NOMO-1 treated with DMSO at 0.1 percent for 48 hours (cell line): ENCODE measurements at regions not wholly inside any gene's neighbourhood (a gene's known extent, or its start where the extent isn't known, plus 50 kb on each side); places are given as distances from the start of the nearest gene placed in this dataset.
"Not testable (repeated sequence)": the region's sequence is repeated elsewhere in the genome, so short reads cannot be mapped to it uniquely, and the experiment has no call there.

Experiments
- DNase-seq: peaks from one replicate; lab custom pipeline; 2025; ENCODE audit not compliant: unreplicated experiment; lab: John Stamatoyannopoulos, UW

- DNase-seq: not testable (repeated sequence)
Measured at GRCh38 chr4:97437998-97438705, 705.1 kb downstream of the STPG2 start.

GRCh38 chr4:97453186-97453585 is 690.1 kb downstream of the STPG2 start:
- DNase-seq: no peak

- DNase-seq: no peak
Measured at GRCh38 chr4:97457253-97457652, 686.0 kb downstream of the STPG2 start.

- no peak for DNase-seq
Measured at GRCh38 chr4:97468272-97468671, 675.0 kb downstream of the STPG2 start.

GRCh38 chr4:97475621-97476020 is 667.7 kb downstream of the STPG2 start:
- no peak for DNase-seq

- no peak for DNase-seq
Measured at GRCh38 chr4:97477974-97478373, 665.3 kb downstream of the STPG2 start.

GRCh38 chr4:97479388-97479787 is 663.9 kb downstream of the STPG2 start:
- no peak for DNase-seq

GRCh38 chr4:97491856-97492255 is 651.4 kb downstream of the STPG2 start:
- DNase-seq: no peak

GRCh38 chr4:97493815-97494518 is 649.3 kb downstream of the STPG2 start:
- DNase-seq: no peak

- no peak for DNase-seq
Measured at GRCh38 chr4:97496298-97496873, 646.9 kb downstream of the STPG2 start.

- DNase-seq: no peak
Measured at GRCh38 chr4:97498875-97499274, 644.4 kb downstream of the STPG2 start.

- no peak for DNase-seq
Measured at GRCh38 chr4:97500423-97500822, 642.9 kb downstream of the STPG2 start.

GRCh38 chr4:97504713-97505112 is 638.6 kb downstream of the STPG2 start:
- DNase-seq: no peak

- DNase-seq: no peak
Measured at GRCh38 chr4:97507587-97508245, 635.6 kb downstream of the STPG2 start.
